Rectal smooth muscle tissue (tissue), 1 donor: ENCODE measurements at regions not wholly inside any gene's neighbourhood (a gene's known extent, or its start where the extent isn't known, plus 50 kb on each side); places are given as distances from the start of the nearest gene placed in this dataset.

Experiments
- H3K27ac ChIP-seq: one replicate; pipeline ENCODE4 v1.7.0; 2013; ENCODE audit warnings: low read depth, low read length, inconsistent platforms
- H3K27me3 ChIP-seq: one replicate; pipeline ENCODE4 v1.7.0; 2013; ENCODE audit warnings: low read length; ENCODE audit not compliant: control insufficient read depth, insufficient read depth
- H3K36me3 ChIP-seq: one replicate; pipeline ENCODE4 v1.7.0; 2013; ENCODE audit warnings: low read length; ENCODE audit not compliant: control insufficient read depth, insufficient read depth
- H3K4me1 ChIP-seq: one replicate; pipeline ENCODE4 v1.7.0; 2013; ENCODE audit warnings: low read length; ENCODE audit not compliant: control insufficient read depth, insufficient read depth
- H3K4me3 ChIP-seq: one replicate; pipeline ENCODE4 v1.7.0; 2013; ENCODE audit warnings: low read length
- H3K9ac ChIP-seq: one replicate; pipeline ENCODE4 v1.7.0; 2013; ENCODE audit warnings: low read length

GRCh38 chr5:5044247-5044840 is 95.8 kb upstream of the ADAMTS16 start:
- Histone ChIP-seq H3K36me3 (no peaks in the 10 kb centered on the region), H3K27ac (no peak overlapping the region), H3K27me3 (no peaks in the 10 kb centered on the region), H3K4me3 (no peak overlapping the region), H3K4me1 (no peaks in the 10 kb centered on the region), H3K9ac (no peak overlapping the region)

DNA sequence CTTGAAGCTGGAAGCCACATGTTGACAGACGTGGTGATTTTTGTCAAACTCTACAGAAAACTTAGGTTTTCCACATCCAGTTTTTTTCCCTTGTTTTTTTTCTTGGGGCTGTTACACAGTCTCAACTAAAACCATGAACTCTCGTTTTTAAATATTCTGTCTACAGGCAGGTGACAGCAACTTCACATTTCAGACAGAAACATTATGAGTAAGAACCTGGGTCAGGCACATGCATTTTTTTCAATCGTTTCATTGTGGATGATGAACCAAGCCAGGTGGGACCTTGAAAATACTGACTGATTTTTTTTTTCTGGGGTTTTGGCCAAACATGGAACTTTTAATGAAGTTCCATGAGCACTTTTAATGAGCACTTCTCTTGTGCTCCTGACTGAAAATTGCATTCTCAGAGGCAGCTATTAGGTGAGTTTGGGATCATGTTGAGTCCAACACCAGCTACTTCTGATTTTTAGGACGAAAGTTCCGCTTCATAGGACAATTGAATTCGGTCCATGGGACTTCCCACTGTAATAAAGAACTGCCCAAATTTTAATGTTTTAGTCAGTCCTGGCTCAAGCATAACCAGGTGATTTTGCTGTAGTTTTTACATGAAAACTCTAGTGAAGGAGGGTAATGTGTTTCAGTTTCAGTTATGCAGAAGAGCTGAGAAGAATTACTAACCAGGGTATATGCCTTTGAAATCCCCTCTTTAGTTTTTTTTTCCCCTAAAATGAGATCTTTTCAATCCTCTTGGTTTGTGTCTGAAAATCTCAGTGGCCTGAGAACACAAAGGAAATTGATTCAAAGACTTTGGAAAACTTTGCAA is 93.2 kb upstream of the ADAMTS16 start:
- Histone ChIP-seq H3K9ac (no peak overlapping the region), H3K27ac (no peak overlapping the region), H3K27me3 (no peaks in the 10 kb centered on the region), H3K4me3 (no peak overlapping the region), H3K4me1 (no peaks in the 10 kb centered on the region), H3K36me3 (no peaks in the 10 kb centered on the region)

DNA sequence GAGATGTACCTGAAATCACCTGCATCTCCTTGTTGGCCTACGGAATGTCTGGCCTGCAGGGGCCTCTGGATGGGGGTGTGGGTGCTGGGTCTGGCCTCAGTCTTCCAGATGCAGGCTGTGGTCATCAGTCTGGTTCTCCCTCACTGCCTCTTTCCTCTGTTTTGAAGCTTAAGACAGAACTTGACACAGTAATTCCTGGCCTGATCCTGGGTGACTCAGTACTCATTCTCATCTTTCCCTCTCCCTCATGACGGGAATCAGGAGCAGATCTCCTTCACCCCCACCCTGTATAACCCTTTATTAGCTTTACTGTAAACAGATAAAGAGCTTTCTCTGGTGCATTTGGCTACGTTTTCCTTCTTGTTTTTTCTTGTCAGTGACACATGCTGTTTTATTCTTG is 89.3 kb upstream of the ADAMTS16 start:
- H3K27ac ChIP-seq, result no peak overlapping the region
- no peak overlapping the region for H3K4me3 ChIP-seq
- no peaks in the 10 kb centered on the region for H3K36me3 ChIP-seq
- H3K9ac ChIP-seq, result no peak overlapping the region
- no peaks in the 10 kb centered on the region for H3K4me1 ChIP-seq
- H3K27me3 ChIP-seq, result no peaks in the 10 kb centered on the region

- Histone ChIP-seq H3K4me1 (no peaks in the 10 kb centered on the region), H3K4me3 (no peak overlapping the region), H3K27me3 (no peaks in the 10 kb centered on the region), H3K27ac (no peak overlapping the region), H3K36me3 (no peaks in the 10 kb centered on the region), H3K9ac (no peak overlapping the region)
Observed at GRCh38 chr5:5055712-5056111, 84.4 kb upstream of the ADAMTS16 start.

DNA sequence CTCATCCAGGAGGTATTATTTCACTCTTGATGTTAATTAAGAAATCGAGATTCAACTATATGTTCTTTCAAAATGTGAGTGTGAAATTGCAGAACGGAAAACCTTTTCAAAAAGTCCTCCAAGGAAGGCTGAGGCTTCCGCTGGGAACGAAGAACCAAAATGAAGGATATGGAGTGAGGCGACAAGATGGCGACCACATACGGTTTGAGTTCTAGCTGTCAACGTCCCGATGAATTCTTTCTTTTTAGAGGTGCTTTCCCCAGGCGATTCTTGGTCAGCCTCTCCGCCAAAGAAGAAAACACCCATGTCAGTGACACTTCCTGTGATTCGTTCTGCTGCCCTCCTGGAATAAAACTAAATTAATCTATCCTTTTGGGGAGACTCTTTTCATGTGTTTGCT is 78.3 kb upstream of the ADAMTS16 start:
- H3K27ac ChIP-seq, result no peak overlapping the region
- H3K36me3 ChIP-seq, result no peaks in the 10 kb centered on the region
- no peaks in the 10 kb centered on the region for H3K4me1 ChIP-seq
- no peak overlapping the region for H3K4me3 ChIP-seq
- no peak overlapping the region for H3K9ac ChIP-seq
- no peaks in the 10 kb centered on the region for H3K27me3 ChIP-seq

GRCh38 chr5:5062525-5063302 is 77.4 kb upstream of the ADAMTS16 start:
- no peaks in the 10 kb centered on the region for H3K4me1 ChIP-seq
- H3K4me3 ChIP-seq, result no peak overlapping the region
- H3K27me3 ChIP-seq, result no peaks in the 10 kb centered on the region
- H3K36me3 ChIP-seq, result no peaks in the 10 kb centered on the region
- H3K9ac ChIP-seq, result no peak overlapping the region
- no peak overlapping the region for H3K27ac ChIP-seq

DNA sequence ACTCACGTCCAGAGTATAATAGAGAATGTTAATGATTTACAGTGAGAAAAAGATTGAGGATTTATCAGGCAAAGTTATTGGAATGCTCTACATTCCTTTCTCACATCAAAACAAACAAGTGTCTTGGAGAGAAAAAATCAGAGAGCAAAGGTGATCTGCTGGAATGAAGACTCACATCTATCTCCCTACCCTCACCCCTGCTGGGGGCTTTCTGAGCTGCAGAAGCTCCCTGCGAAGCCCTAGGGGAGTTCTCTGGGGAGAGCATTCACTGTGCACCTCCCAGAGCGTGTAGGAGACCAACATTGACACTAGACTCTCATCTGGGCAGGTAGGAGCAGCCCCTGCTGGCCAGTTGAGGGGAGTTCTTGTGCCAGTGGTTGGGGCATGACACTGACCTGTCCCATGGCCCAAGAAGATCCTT is 76.6 kb upstream of the ADAMTS16 start:
- H3K36me3 ChIP-seq, result no peaks in the 10 kb centered on the region
- H3K27me3 ChIP-seq, result no peaks in the 10 kb centered on the region
- H3K4me3 ChIP-seq, result no peak overlapping the region
- H3K4me1 ChIP-seq, result no peaks in the 10 kb centered on the region
- H3K27ac ChIP-seq, result no peak overlapping the region
- no peak overlapping the region for H3K9ac ChIP-seq

DNA sequence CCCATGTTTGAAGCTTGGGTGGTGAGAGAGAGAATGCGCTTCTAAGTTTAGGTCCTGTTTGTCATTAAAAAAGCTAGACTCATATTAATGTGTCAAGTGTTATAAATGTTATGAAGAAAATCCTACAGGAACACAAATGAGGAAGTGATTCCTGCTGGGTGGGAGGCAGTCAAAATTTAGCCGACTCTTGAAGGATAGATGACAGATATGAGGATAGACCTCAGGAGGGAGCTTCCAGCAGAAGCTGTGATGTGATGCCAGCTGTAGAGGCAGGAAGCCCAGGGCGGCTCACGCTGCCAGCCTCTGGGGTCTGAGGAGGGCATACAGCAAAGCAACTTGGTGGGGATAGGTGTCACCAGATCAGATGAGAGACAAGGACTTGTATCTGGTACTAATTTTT is 74.7 kb upstream of the ADAMTS16 start:
- Histone ChIP-seq H3K27ac (no peak overlapping the region), H3K4me3 (no peak overlapping the region), H3K4me1 (no peaks in the 10 kb centered on the region), H3K27me3 (no peaks in the 10 kb centered on the region), H3K36me3 (no peaks in the 10 kb centered on the region), H3K9ac (no peak overlapping the region)

DNA sequence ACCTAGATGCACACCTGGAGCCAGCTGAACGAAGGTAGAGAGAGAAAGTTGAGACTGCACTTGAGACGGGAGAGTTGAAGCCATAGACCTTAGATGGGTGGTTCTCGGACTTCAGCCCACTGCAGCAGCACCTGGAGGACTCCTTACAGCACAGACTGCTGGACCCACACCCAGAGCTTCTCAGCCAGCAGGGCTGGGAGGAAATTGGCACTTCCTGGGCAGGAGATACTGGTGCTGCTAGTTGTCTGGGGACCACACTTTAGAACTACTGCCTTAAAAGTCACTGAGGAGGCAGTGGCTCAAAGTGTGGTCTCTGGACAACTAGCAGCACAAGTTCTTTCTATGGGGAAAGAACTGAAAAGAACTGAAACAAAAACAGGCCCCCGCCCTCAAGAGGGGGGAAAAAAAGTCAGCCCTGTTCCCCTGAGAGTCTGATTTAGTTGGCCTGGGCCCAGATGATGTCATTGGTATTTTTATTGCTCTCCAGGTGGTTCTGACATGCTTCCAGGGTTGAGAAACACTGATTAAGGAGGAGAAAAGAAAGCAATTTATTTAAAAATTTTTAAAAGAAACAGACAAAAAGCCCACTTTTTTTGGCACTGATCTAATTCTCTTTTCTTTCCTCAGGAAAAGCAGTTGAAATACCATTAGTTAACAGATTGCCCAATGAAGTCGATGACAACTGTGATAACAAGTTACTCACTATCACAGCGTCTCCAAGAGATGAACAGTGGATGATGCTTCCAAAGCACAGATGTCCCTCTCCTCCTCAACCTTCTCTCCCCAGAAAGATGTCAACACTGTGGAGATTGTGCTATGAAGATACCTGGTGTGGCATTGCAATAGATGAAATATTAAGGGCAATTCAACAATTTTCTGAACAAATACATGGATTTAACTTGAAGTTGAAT is 73.6 kb upstream of the ADAMTS16 start:
- H3K4me1 ChIP-seq, result no peaks in the 10 kb centered on the region
- no peaks in the 10 kb centered on the region for H3K27me3 ChIP-seq
- no peak overlapping the region for H3K4me3 ChIP-seq
- no peaks in the 10 kb centered on the region for H3K36me3 ChIP-seq
- no peak overlapping the region for H3K9ac ChIP-seq
- no peak overlapping the region for H3K27ac ChIP-seq

DNA sequence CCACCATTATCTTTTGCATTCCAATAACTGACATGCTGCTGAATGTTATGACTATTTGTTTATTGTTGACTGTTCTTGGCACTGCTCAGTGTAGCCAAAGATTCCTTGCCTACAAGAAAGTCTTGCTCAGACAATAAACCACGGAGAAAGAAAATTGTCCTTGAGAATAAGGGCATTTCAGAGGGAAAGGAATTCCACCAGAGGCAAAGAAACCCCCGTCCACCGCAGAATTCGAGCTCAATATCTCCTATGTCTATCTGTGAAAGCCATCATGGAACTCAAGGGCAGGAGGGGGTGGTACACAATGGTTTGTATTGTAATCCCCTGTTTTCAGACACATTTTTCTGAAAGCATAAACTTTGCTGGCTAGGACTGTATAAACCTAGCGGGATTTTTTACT is 70.3 kb upstream of the ADAMTS16 start:
- no peaks in the 10 kb centered on the region for H3K4me1 ChIP-seq
- no peak overlapping the region for H3K9ac ChIP-seq
- no peaks in the 10 kb centered on the region for H3K36me3 ChIP-seq
- no peaks in the 10 kb centered on the region for H3K27me3 ChIP-seq
- no peak overlapping the region for H3K4me3 ChIP-seq
- H3K27ac ChIP-seq, result no peak overlapping the region

DNA sequence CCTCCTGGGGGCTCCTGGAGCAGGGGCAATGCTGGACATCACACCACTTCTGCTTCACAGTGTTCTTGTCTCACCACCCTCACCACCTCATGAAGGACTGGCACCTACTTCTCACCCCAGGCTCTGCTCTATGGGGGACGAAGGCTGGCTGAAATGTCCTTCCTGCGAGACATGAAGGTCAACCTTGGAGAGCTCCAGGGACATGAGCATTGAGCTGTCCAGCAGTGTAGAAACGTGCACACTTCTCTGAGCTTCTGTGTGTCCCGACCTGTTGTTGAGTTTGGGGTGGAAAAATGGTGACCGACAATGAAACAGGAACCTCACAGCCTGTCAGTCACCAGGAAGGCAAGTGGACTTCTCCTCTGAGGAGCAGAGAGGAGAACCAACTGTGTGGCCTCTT is 68.6 kb upstream of the ADAMTS16 start:
- Histone ChIP-seq H3K4me1 (no peaks in the 10 kb centered on the region), H3K9ac (no peak overlapping the region), H3K27me3 (no peaks in the 10 kb centered on the region), H3K36me3 (no peaks in the 10 kb centered on the region), H3K27ac (no peak overlapping the region), H3K4me3 (no peak overlapping the region)

GRCh38 chr5:5077236-5077635 is 62.9 kb upstream of the ADAMTS16 start:
- no peak overlapping the region for H3K4me3 ChIP-seq
- H3K4me1 ChIP-seq, result no peaks in the 10 kb centered on the region
- H3K9ac ChIP-seq, result no peak overlapping the region
- H3K36me3 ChIP-seq, result no peaks in the 10 kb centered on the region
- H3K27ac ChIP-seq, result no peak overlapping the region
- no peaks in the 10 kb centered on the region for H3K27me3 ChIP-seq
